Lower lobe of right lung (tissue), 2 donors: ENCODE measurements at regions not wholly inside any gene's neighbourhood (a gene's known extent, or its start where the extent isn't known, plus 50 kb on each side); places are given as distances from the start of the nearest gene placed in this dataset.
A peak's percentile ranks its signal among the peaks of the same experiment; 100 is the strongest.

Source experiments
- ATAC-seq, 2 donors: fragments of 200-7000 bp; cut with Tn5 transposase; one replicate each; pipeline ENCODE4 v1.9.1; 2020 to 2022; ENCODE audit warnings: mild to moderate bottlenecking in 2 of 2, moderate library complexity in 2 of 2
- DNase-seq: peaks from one replicate; pipeline ENCODE4 v3.0.0-alpha.2; 2020
- H3K27ac ChIP-seq: fragments of 200-600 bp; one replicate; pipeline ENCODE4 v1.8.0; 2022
- H3K27me3 ChIP-seq: fragments of 200-600 bp; one replicate; pipeline ENCODE4 v1.8.0; 2022; ENCODE audit warnings: low read depth
- H3K36me3 ChIP-seq: fragments of 200-600 bp; one replicate; pipeline ENCODE4 v1.8.0; 2022; ENCODE audit warnings: mild to moderate bottlenecking
- H3K4me1 ChIP-seq: fragments of 200-600 bp; one replicate; pipeline ENCODE4 v1.8.0; 2022
- H3K4me3 ChIP-seq: fragments of 200-600 bp; one replicate; pipeline ENCODE4 v1.8.0; 2022; ENCODE audit warnings: mild to moderate bottlenecking
- H3K9me3 ChIP-seq: fragments of 200-600 bp; one replicate; pipeline ENCODE4 v1.8.0; 2022
- CTCF ChIP-seq: fragments of 200-600 bp; IDR thresholded peaks from one replicate; pipeline ENCODE4 v1.8.0; 2022; ENCODE audit warnings: antibody characterized with exemption, mild to moderate bottlenecking
- intact Hi-C: fragments of 100-400 bp; cut with DNase I; formaldehyde crosslinking; loops from one replicate; pipeline ENCODE4 v1.11.0; 2022
- donor health status: DM: no; HTN: yes; CAD: no; lungs with severe emphysema.

GRCh38 chr2:234335661-234336228 is 161.1 kb downstream of the ARL4C start:
- intact Hi-C loops = no loop called here
- peak; percentile 86 for DNase-seq
- Histone ChIP-seq H3K4me1 (peaks cover 10% of the 10 kb centered on the region), H3K36me3 (no peaks in the 10 kb centered on the region), H3K9me3 (no peaks in the 10 kb centered on the region), H3K27ac (peak overlapping the region; percentile 33), H3K4me3 (no peak overlapping the region), H3K27me3 (no peaks in the 10 kb centered on the region)
- peak; percentile 76 to 92 for ATAC-seq
- no peak for TF ChIP-seq CTCF

- no peak for TF ChIP-seq CTCF
- DNase-seq (no peak), ATAC-seq (no peak)
- H3K36me3 ChIP-seq = no peaks in the 10 kb centered on the region
- peaks cover 10% of the 10 kb centered on the region for H3K4me1 ChIP-seq
- H3K27ac ChIP-seq = no peak overlapping the region
- no peak overlapping the region for H3K4me3 ChIP-seq
- intact Hi-C loops = no loop called here
- H3K9me3 ChIP-seq = no peaks in the 10 kb centered on the region
- no peaks in the 10 kb centered on the region for H3K27me3 ChIP-seq
Measured at GRCh38 chr2:234334756-234335155, 162.1 kb downstream of the ARL4C start.

- intact Hi-C loops = no loop called here
- no peaks in the 10 kb centered on the region for H3K27me3 ChIP-seq
- DNase-seq (no peak), ATAC-seq (no peak)
- no peak overlapping the region for H3K4me3 ChIP-seq
- no peak overlapping the region for H3K27ac ChIP-seq
- H3K9me3 ChIP-seq = no peaks in the 10 kb centered on the region
- peaks cover 10% of the 10 kb centered on the region for H3K4me1 ChIP-seq
- no peaks in the 10 kb centered on the region for H3K36me3 ChIP-seq
- no peak for TF ChIP-seq CTCF
Measured at GRCh38 chr2:234334151-234334550, 162.7 kb downstream of the ARL4C start.

GRCh38 chr2:234333168-234334130 is 163.4 kb downstream of the ARL4C start:
- DNase-seq (no peak), ATAC-seq (no peak)
- peaks cover 10% of the 10 kb centered on the region for H3K4me1 ChIP-seq
- intact Hi-C loops = no loop called here
- H3K27ac ChIP-seq = no peak overlapping the region
- no peak for TF ChIP-seq CTCF
- H3K36me3 ChIP-seq = no peaks in the 10 kb centered on the region
- H3K4me3 ChIP-seq = no peak overlapping the region
- no peaks in the 10 kb centered on the region for H3K27me3 ChIP-seq
- no peaks in the 10 kb centered on the region for H3K9me3 ChIP-seq

GRCh38 chr2:234331966-234332365 is 164.9 kb downstream of the ARL4C start:
- intact Hi-C loops = no loop called here
- Histone ChIP-seq H3K36me3 (no peaks in the 10 kb centered on the region), H3K9me3 (no peaks in the 10 kb centered on the region), H3K4me1 (peaks cover 10% of the 10 kb centered on the region), H3K4me3 (no peak overlapping the region), H3K27ac (no peak overlapping the region), H3K27me3 (no peaks in the 10 kb centered on the region)
- no peak for TF ChIP-seq CTCF
- no peak for DNase-seq
- no peak for ATAC-seq
